Esophagus squamous epithelium (tissue), 5 donors: ENCODE measurements at regions not wholly inside any gene's neighbourhood (a gene's known extent, or its start where the extent isn't known, plus 50 kb on each side); places are given as distances from the start of the nearest gene placed in this dataset.

Experiments
- DNase-seq: peaks from one replicate; lab custom pipeline; 2025; lab: John Stamatoyannopoulos, UW
- H3K27ac ChIP-seq, 4 donors: fragments of 200-600 bp; sonication (generic); one replicate each; pipeline ENCODE4 v1.5.1; 2016 to 2019; ENCODE audit warnings: mild to moderate bottlenecking in 1 of 4
- H3K27me3 ChIP-seq, 4 donors: fragments of 200-600 bp; sonication (generic); 1 replicate in 3 of 4; 2 replicates in 1 of 4; pipeline versions ENCODE4 v1.5.1 to v1.6.0; 2017 to 2021; ENCODE audit warnings: antibody characterized with exemption in 1 of 4
- H3K36me3 ChIP-seq, 3 donors: fragments of 200-600 bp; sonication (generic); one replicate each; pipeline ENCODE4 v1.5.1; 2016 to 2019
- H3K4me1 ChIP-seq, 3 donors: fragments of 200-600 bp; sonication (generic); one replicate each; pipeline ENCODE4 v1.5.1; 2017 to 2019
- H3K4me3 ChIP-seq, 4 donors: fragments of 200-600 bp; sonication (generic); 1 replicate in 3 of 4; 2 replicates in 1 of 4; pipeline ENCODE4 v1.5.1; 2016 to 2019; ENCODE audit warnings: mild to moderate bottlenecking in 2 of 4, moderate library complexity in 1 of 4
- H3K9me3 ChIP-seq, 3 donors: fragments of 200-600 bp; sonication (generic); one replicate each; pipeline ENCODE4 v1.5.1; 2016 to 2019
- POLR2A ChIP-seq, 4 donors: fragments of 450-650 bp; IDR thresholded peaks; one replicate each; pipeline ENCODE4 v1.6.1; 2017; ENCODE audit warnings: antibody characterized with exemption in 4 of 4, mild to moderate bottlenecking in 4 of 4, moderate library complexity in 3 of 4
- WGBS, 2 donors: methylation state at CpG; one replicate each; pipeline ENCODE4 v1.1.5; 2018; 5-methylcytosine and 5-hydroxymethylcytosine counted together
- intact Hi-C: fragments of 100-400 bp; cut with DNase I; formaldehyde crosslinking; loops from one replicate; pipeline ENCODE4 v1.15.0; 2022
- TF ChIP-seq, protein P1 (sequence below), 6 experiments: fragments of 450-650 bp in 4 of 6; fragments of 200-600 bp in 2 of 6; sonication (generic) in 2 of 6; IDR thresholded peaks; one replicate each; pipeline ENCODE4 v1.5.1; 2016 to 2019; ENCODE audit warnings: antibody characterized with exemption in 6 of 6, mild to moderate bottlenecking in 4 of 6, moderate library complexity in 4 of 6
- donor health status: DM: yes; HTN: yes; CAD: no.

GRCh38 chr4:118585015-118585414 is 100.2 kb upstream of the METTL14 start:
- H3K4me1 ChIP-seq: peaks cover 0 to 25% (median 0%) of the 10 kb centered on the region in 3 donors
- DNase-seq: no peak
- intact Hi-C loops: no loop called here
- TF ChIP-seq, protein P1, sequence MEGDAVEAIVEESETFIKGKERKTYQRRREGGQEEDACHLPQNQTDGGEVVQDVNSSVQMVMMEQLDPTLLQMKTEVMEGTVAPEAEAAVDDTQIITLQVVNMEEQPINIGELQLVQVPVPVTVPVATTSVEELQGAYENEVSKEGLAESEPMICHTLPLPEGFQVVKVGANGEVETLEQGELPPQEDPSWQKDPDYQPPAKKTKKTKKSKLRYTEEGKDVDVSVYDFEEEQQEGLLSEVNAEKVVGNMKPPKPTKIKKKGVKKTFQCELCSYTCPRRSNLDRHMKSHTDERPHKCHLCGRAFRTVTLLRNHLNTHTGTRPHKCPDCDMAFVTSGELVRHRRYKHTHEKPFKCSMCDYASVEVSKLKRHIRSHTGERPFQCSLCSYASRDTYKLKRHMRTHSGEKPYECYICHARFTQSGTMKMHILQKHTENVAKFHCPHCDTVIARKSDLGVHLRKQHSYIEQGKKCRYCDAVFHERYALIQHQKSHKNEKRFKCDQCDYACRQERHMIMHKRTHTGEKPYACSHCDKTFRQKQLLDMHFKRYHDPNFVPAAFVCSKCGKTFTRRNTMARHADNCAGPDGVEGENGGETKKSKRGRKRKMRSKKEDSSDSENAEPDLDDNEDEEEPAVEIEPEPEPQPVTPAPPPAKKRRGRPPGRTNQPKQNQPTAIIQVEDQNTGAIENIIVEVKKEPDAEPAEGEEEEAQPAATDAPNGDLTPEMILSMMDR (IDR thresholded peaks at IDR 0.05): no peak
- no peak for TF ChIP-seq POLR2A (IDR thresholded peaks at IDR 0.05)
- H3K27ac ChIP-seq: peak overlapping the region in 1 of 4 donors; percentile 9
- peaks cover 0 to 30% (median 0%) of the 10 kb centered on the region in 4 donors for H3K27me3 ChIP-seq
- no peaks in the 10 kb centered on the region for H3K9me3 ChIP-seq
- WGBS, 2 donors: 83% methylated on average over 5 of the region's 5 CpGs
- H3K36me3 ChIP-seq: no peaks in the 10 kb centered on the region
- H3K4me3 ChIP-seq: no peak overlapping the region

GRCh38 chr4:118586357-118586790 is 98.8 kb upstream of the METTL14 start:
- Histone ChIP-seq H3K4me3 (no peak overlapping the region), H3K4me1 (peaks cover 0 to 31% (median 0%) of the 10 kb centered on the region in 3 donors), H3K9me3 (no peaks in the 10 kb centered on the region), H3K27me3 (peaks cover 0 to 26% (median 0%) of the 10 kb centered on the region in 4 donors), H3K36me3 (no peaks in the 10 kb centered on the region), H3K27ac (peak overlapping the region in 3 of 4 donors; percentile 58 to 67 (median 59))
- DNase-seq: no peak
- no peak for TF ChIP-seq POLR2A (IDR thresholded peaks at IDR 0.05)
- TF ChIP-seq, protein P1 (IDR thresholded peaks at IDR 0.05): no peak
- intact Hi-C loops: no loop called here
- WGBS, 2 donors: 37 to 45% methylated on average over 6 of the region's 6 CpGs

DNA sequence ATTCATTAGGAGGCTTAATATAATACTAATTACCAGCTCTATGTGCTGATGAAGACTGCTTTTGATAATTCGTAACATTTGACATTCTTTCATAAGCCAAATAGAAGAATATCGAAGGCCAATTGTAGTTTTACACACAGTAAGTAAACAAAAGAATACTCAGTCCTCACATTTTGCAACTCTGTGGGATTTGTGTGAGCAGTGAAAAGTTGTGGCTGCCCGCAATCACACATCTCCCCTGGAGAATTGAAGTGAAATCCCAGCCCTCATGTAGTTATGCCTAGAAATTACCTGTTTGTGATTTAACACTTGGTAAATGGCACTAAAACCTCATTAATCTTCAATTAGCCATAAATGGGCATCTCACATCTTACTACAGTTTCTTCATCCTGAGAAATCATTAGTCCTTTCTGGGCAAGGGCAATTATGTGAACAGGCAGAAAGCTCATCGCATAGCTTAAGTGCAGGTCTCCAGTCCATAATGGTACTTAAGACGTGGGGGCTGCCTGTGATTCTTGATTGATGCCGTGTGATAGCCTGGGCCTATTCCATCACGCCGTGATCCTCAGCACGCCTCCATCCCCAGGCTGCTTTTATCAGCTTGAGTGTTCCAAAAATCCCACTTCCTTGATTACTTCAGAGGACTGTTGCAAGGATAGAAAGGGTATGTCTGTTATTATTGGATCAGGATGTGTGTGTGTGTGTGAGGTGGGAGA is 97.9 kb upstream of the METTL14 start:
- H3K27ac ChIP-seq: peak overlapping the region in 1 of 4 donors; percentile 67
- WGBS, 2 donors: 55 to 63% methylated on average over 8 to 9 of the region's 9 CpGs
- no peak for DNase-seq
- no peak for TF ChIP-seq POLR2A (IDR thresholded peaks at IDR 0.05)
- TF ChIP-seq, protein P1 (IDR thresholded peaks at IDR 0.05): no peak
- intact Hi-C loops: no loop called here
- peaks cover 0 to 22% (median 0%) of the 10 kb centered on the region in 4 donors for H3K27me3 ChIP-seq
- peaks cover 0 to 31% (median 0%) of the 10 kb centered on the region in 3 donors for H3K4me1 ChIP-seq
- no peaks in the 10 kb centered on the region for H3K36me3 ChIP-seq
- no peak overlapping the region for H3K4me3 ChIP-seq
- H3K9me3 ChIP-seq: no peaks in the 10 kb centered on the region

DNA sequence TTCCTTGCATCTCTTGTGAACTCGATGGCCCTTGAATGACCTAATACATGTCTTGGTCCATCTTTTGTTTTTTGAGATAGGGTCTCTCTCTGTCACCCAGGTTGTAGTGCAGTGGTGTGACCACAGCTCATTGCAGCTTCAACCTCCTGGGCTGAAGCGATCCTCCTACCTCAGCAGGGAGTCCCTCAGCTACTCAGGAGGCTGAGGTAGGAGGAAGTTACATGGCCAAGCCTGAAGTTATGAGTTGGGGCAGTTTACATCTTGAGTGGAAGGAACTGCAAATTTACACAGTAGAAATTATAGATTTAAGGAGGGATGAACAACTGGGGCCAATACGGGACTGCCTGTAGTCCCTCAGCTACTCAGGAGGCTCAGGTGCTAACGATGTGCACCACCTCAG is 97.2 kb upstream of the METTL14 start:
- no peak overlapping the region for H3K27ac ChIP-seq
- 73 to 77% methylated on average over 3 of the region's 4 CpGs for WGBS, 2 donors
- peaks cover 0 to 31% (median 0%) of the 10 kb centered on the region in 3 donors for H3K4me1 ChIP-seq
- H3K9me3 ChIP-seq: no peaks in the 10 kb centered on the region
- TF ChIP-seq POLR2A (IDR thresholded peaks at IDR 0.05): no peak
- TF ChIP-seq, protein P1 (IDR thresholded peaks at IDR 0.05): no peak
- no peaks in the 10 kb centered on the region for H3K36me3 ChIP-seq
- DNase-seq: no peak
- peaks cover 0 to 19% (median 0%) of the 10 kb centered on the region in 4 donors for H3K27me3 ChIP-seq
- intact Hi-C loops: no loop called here
- no peak overlapping the region for H3K4me3 ChIP-seq

- WGBS, 2 donors: 67 to 89% methylated on average over 7 to 9 of the region's 9 CpGs
- no peak for DNase-seq
- peaks cover 0 to 31% (median 0%) of the 10 kb centered on the region in 3 donors for H3K4me1 ChIP-seq
- no peak overlapping the region for H3K27ac ChIP-seq
- H3K27me3 ChIP-seq: peaks cover 0 to 9% (median 0%) of the 10 kb centered on the region in 4 donors
- no peak overlapping the region for H3K4me3 ChIP-seq
- no peaks in the 10 kb centered on the region for H3K36me3 ChIP-seq
- TF ChIP-seq, protein P1 (IDR thresholded peaks at IDR 0.05): no peak
- no peak for TF ChIP-seq POLR2A (IDR thresholded peaks at IDR 0.05)
- intact Hi-C loops: no loop called here
- no peaks in the 10 kb centered on the region for H3K9me3 ChIP-seq
Measured at GRCh38 chr4:118589471-118590055, 95.6 kb upstream of the METTL14 start.
